ENCODE measurements at regions not wholly inside any gene's neighbourhood (a gene's known extent, or its start where the extent isn't known, plus 50 kb on each side); places are given as distances from the start of the nearest gene placed in this dataset.

GRCh38 chr5:145554399-145554798 is 280.7 kb downstream of the PRELID2 start:
- H3K27ac ChIP-seq, result no peak overlapping the region
- no peak for DNase-seq
- no peak overlapping the region for H3K4me3 ChIP-seq
- H3K9me3 ChIP-seq, result no peaks in the 10 kb centered on the region
- intact Hi-C loops (cut with DNase I), result no loop called here
- no peaks in the 10 kb centered on the region for H3K27me3 ChIP-seq
- H3K4me1 ChIP-seq, result peaks cover 0 to 24% (median 0%) of the 10 kb centered on the region in 3 donors
- no peak for TF ChIP-seq POLR2A (IDR thresholded peaks at IDR 0.05)
- TF ChIP-seq, protein P1, sequence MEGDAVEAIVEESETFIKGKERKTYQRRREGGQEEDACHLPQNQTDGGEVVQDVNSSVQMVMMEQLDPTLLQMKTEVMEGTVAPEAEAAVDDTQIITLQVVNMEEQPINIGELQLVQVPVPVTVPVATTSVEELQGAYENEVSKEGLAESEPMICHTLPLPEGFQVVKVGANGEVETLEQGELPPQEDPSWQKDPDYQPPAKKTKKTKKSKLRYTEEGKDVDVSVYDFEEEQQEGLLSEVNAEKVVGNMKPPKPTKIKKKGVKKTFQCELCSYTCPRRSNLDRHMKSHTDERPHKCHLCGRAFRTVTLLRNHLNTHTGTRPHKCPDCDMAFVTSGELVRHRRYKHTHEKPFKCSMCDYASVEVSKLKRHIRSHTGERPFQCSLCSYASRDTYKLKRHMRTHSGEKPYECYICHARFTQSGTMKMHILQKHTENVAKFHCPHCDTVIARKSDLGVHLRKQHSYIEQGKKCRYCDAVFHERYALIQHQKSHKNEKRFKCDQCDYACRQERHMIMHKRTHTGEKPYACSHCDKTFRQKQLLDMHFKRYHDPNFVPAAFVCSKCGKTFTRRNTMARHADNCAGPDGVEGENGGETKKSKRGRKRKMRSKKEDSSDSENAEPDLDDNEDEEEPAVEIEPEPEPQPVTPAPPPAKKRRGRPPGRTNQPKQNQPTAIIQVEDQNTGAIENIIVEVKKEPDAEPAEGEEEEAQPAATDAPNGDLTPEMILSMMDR (IDR thresholded peaks at IDR 0.05), result no peak
- no peaks in the 10 kb centered on the region for H3K36me3 ChIP-seq

GRCh38 chr5:145553177-145553576 is 282.0 kb downstream of the PRELID2 start:
- 30 to 65% methylated on average over 2 of the region's 2 CpGs for WGBS, 2 donors

GRCh38 chr5:145551714-145552113 is 283.4 kb downstream of the PRELID2 start:
- intact Hi-C loops (cut with DNase I), result no loop called here
- DNase-seq, result no peak
- peaks cover 0 to 24% (median 0%) of the 10 kb centered on the region in 3 donors for H3K4me1 ChIP-seq
- H3K4me3 ChIP-seq, result no peak overlapping the region
- 79 to 94% methylated on average over 1 of the region's 1 CpG for WGBS, 2 donors
- H3K27me3 ChIP-seq, result no peaks in the 10 kb centered on the region
- no peaks in the 10 kb centered on the region for H3K36me3 ChIP-seq
- no peaks in the 10 kb centered on the region for H3K9me3 ChIP-seq
- H3K27ac ChIP-seq, result no peak overlapping the region
- TF ChIP-seq, protein P1 (IDR thresholded peaks at IDR 0.05), result no peak
- no peak for TF ChIP-seq POLR2A (IDR thresholded peaks at IDR 0.05)

More at GRCh38 chr5:145553177-145553576, 282.0 kb downstream of the PRELID2 start:
- Histone ChIP-seq H3K9me3 (no peaks in the 10 kb centered on the region), H3K4me1 (peaks cover 0 to 24% (median 0%) of the 10 kb centered on the region in 3 donors), H3K4me3 (no peak overlapping the region), H3K27ac (peak overlapping the region in 2 of 4 donors; percentile 35 to 50), H3K36me3 (no peaks in the 10 kb centered on the region), H3K27me3 (no peaks in the 10 kb centered on the region)
- TF ChIP-seq POLR2A (IDR thresholded peaks at IDR 0.05), result no peak
- TF ChIP-seq, protein P1 (IDR thresholded peaks at IDR 0.05), result no peak
- intact Hi-C loops (cut with DNase I), result no loop called here
- no peak for DNase-seq

GRCh38 chr5:145548097-145548496 is 287.0 kb downstream of the PRELID2 start:
- H3K36me3 ChIP-seq, result no peaks in the 10 kb centered on the region
- H3K4me1 ChIP-seq, result peaks cover 0 to 10% (median 0%) of the 10 kb centered on the region in 3 donors
- no peak overlapping the region for H3K4me3 ChIP-seq
- no peak for DNase-seq
- no peak overlapping the region for H3K27ac ChIP-seq
- no peak for TF ChIP-seq POLR2A (IDR thresholded peaks at IDR 0.05)
- TF ChIP-seq, protein P1 (IDR thresholded peaks at IDR 0.05), result no peak
- intact Hi-C loops (cut with DNase I), result no loop called here
- H3K27me3 ChIP-seq, result no peaks in the 10 kb centered on the region
- no peaks in the 10 kb centered on the region for H3K9me3 ChIP-seq

- intact Hi-C loops (cut with DNase I), result no loop called here
- Histone ChIP-seq H3K4me3 (no peak overlapping the region), H3K36me3 (no peaks in the 10 kb centered on the region), H3K9me3 (no peaks in the 10 kb centered on the region), H3K27me3 (no peaks in the 10 kb centered on the region), H3K27ac (no peak overlapping the region), H3K4me1 (peaks cover 0 to 7% (median 0%) of the 10 kb centered on the region in 3 donors)
- TF ChIP-seq POLR2A (IDR thresholded peaks at IDR 0.05), result no peak
- TF ChIP-seq, protein P1 (IDR thresholded peaks at IDR 0.05), result no peak
- DNase-seq, result no peak
These were observed 290.7 kb downstream of the PRELID2 start for GRCh38 chr5:145544401-145544800.

Data from esophagus squamous epithelium (tissue), 5 donors.